K562 (cell line): ENCODE measurements at regions not wholly inside any gene's neighbourhood (a gene's known extent, or its start where the extent isn't known, plus 50 kb on each side); places are given as distances from the start of the nearest gene placed in this dataset.

Experiments used
- ATAC-seq: fragments of 200-7000 bp; cut with Tn5 transposase; 3 replicates; pipeline ENCODE4 v1.9.1; 2020; ENCODE audit warnings: moderate library complexity
- BruUV-seq: library from RNA; stranded (reverse); fragments of 400-500 nt; replicated peaks from 2 replicates; lab custom pipeline; 2021; lab: Mats Ljungman, UMichigan
- CTCF ChIA-PET: fragments of 300-600 bp; formaldehyde crosslinking; extraction: SDS; loops from one replicate; lab custom pipeline; 2021; ENCODE audit warnings: low intra/inter-chr PET ratio; lab: Yijun Ruan, JAX
- POLR2A ChIA-PET: fragments of 300-600, 350-650 bp; sonication (Branson Sonifier 250); formaldehyde crosslinking; extraction: SDS; loops from one replicate; lab custom pipeline; 2021; ENCODE audit warnings: antibody characterized with exemption, inconsistent platforms; lab: Yijun Ruan, JAX
- DNase-seq, 4 experiments: peaks; one replicate each; pipeline versions ENCODE4 v3.0.0 to v3.0.0-alpha.2; 2011 to 2018; ENCODE audit warnings: low spot score in 3 of 4, mixed read lengths in 3 of 4; ENCODE audit errors: extremely low read depth in 1 of 4
- FAIRE-seq: peaks from 2 replicates; lab custom pipeline; 2011; peaks lifted over from hg19 to GRCh38; lab: Jason Lieb, UNC
- H2AFZ ChIP-seq: 2 replicates; pipeline ENCODE4 v1.6.0; 2011; ENCODE audit warnings: low read depth, low read length, control low read depth, inconsistent platforms
- H3K27ac ChIP-seq: fragments of 200-600 bp; 3 replicates; pipeline ENCODE4 v1.8.0; 2011; ENCODE audit warnings: low read depth, mild to moderate bottlenecking, control low read depth, inconsistent platforms, low read length, moderate library complexity, mixed read lengths; ENCODE audit errors: extremely low read depth
- H3K27me3 ChIP-seq, 2 experiments: fragments of 300-600 bp in 1 of 2; 2 replicates in 1 of 2; 3 replicates in 1 of 2; pipeline versions ENCODE4 v1.6.0 to v1.8.0; 2011; ENCODE audit warnings: inconsistent platforms in 2 of 2, low read length in 2 of 2, mild to moderate bottlenecking in 1 of 2, mixed read lengths in 1 of 2, moderate library complexity in 1 of 2; ENCODE audit not compliant: control insufficient read depth in 2 of 2, insufficient read depth in 2 of 2
- H3K36me3 ChIP-seq: fragments of 300-600 bp; 3 replicates; pipeline ENCODE4 v1.8.0; 2011; ENCODE audit warnings: mild to moderate bottlenecking, low read length, inconsistent platforms; ENCODE audit not compliant: control insufficient read depth, insufficient read depth
- H3K4me1 ChIP-seq, 2 experiments: fragments of 200-600 bp in 1 of 2; replicated peaks in 1 of 2; 2 replicates in 1 of 2; 3 replicates in 1 of 2; pipeline versions ENCODE4 v1.5.1 to v1.8.0; 2011; ENCODE audit warnings: inconsistent platforms in 2 of 2, low read length in 2 of 2, mild to moderate bottlenecking in 1 of 2, mixed read lengths in 1 of 2, moderate library complexity in 1 of 2; ENCODE audit not compliant: control insufficient read depth in 2 of 2, insufficient read depth in 2 of 2
- H3K4me2 ChIP-seq: 2 replicates; pipeline ENCODE4 v1.6.1; 2011; ENCODE audit warnings: low read length, control low read depth, inconsistent platforms, mixed read lengths; ENCODE audit not compliant: insufficient read depth
- H3K4me3 ChIP-seq: fragments of 200-600 bp; sonication (generic), shearing (Covaris generic); 2 replicates; pipeline ENCODE4 v1.5.1; 2016; ENCODE audit warnings: control low read depth, inconsistent platforms
- H3K79me2 ChIP-seq: fragments of 200-600 bp; 3 replicates; pipeline ENCODE4 v1.8.0; 2011; ENCODE audit warnings: low read length, inconsistent platforms; ENCODE audit not compliant: control insufficient read depth, insufficient read depth
- H3K9ac ChIP-seq, 2 experiments: 2 replicates each; pipeline versions ENCODE4 v1.6.0 to v1.6.1; 2011; ENCODE audit warnings: low read depth in 2 of 2, low read length in 2 of 2, control low read depth in 1 of 2, inconsistent platforms in 1 of 2, mild to moderate bottlenecking in 1 of 2, mixed read lengths in 1 of 2; ENCODE audit not compliant: insufficient read depth in 1 of 2
- H3K9me1 ChIP-seq: one replicate; pipeline ENCODE4 v1.6.0; 2011; ENCODE audit warnings: inconsistent platforms, mild to moderate bottlenecking, low read length, moderate library complexity; ENCODE audit not compliant: control insufficient read depth, insufficient read depth
- H3K9me3 ChIP-seq: replicated peaks from 2 replicates; pipeline ENCODE4 v1.5.1; 2011; ENCODE audit warnings: low read depth, low read length, inconsistent platforms; ENCODE audit not compliant: control insufficient read depth, insufficient read depth
- H4K20me1 ChIP-seq: replicated peaks from 2 replicates; pipeline ENCODE4 v1.6.1; 2011; ENCODE audit warnings: low read length, inconsistent platforms, mixed read lengths; ENCODE audit not compliant: control insufficient read depth, insufficient read depth
- AFF1 ChIP-seq, 2 experiments: fragments of 450-650 bp; IDR thresholded peaks; 2 replicates each; pipeline ENCODE4 v1.6.1; 2018; ENCODE audit warnings: mild to moderate bottlenecking in 2 of 2, low read depth in 1 of 2; ENCODE audit not compliant: partially characterized antibody in 2 of 2
- BCOR ChIP-seq: fragments of 450-650 bp; IDR thresholded peaks from 2 replicates; pipeline ENCODE4 v1.6.1; 2016
- CHD1 ChIP-seq: fragments of 200-600 bp; sonication (generic); IDR thresholded peaks from one replicate; pipeline ENCODE4 v1.6.1; 2012; ENCODE audit warnings: mild to moderate bottlenecking, moderate library complexity, low read length, inconsistent platforms
- CTBP1 ChIP-seq: fragments of 450-650 bp; IDR thresholded peaks from 2 replicates; pipeline ENCODE4 v1.6.1; 2016; ENCODE audit warnings: borderline replicate concordance
- ILK ChIP-seq: fragments of 450-650 bp; IDR thresholded peaks from 2 replicates; pipeline ENCODE4 v1.6.1; 2016; ENCODE audit warnings: missing genetic modification characterization, low read depth, mild to moderate bottlenecking, missing compliant biosample characterization, moderate library complexity, borderline replicate concordance
- PTRF ChIP-seq: fragments of 450-650 bp; IDR thresholded peaks from 2 replicates; pipeline ENCODE4 v1.6.1; 2016; ENCODE audit warnings: mild to moderate bottlenecking, missing genetic modification characterization, missing compliant biosample characterization
- PURB ChIP-seq: sonication (generic); formaldehyde crosslinking; IDR thresholded peaks from 2 replicates; pipeline ENCODE4 v1.9.0; 2021; ENCODE audit warnings: low read depth, mild to moderate bottlenecking, missing genetic modification reagents
- SREBF1 ChIP-seq: fragments of 150-350 bp; IDR thresholded peaks from 2 replicates; pipeline ENCODE4 v1.6.1; 2014; ENCODE audit warnings: antibody characterized with exemption, low read depth, low read length, borderline replicate concordance
- WGBS: fragments of 100-300 bp; shearing (Covaris generic); methylation state at CpG from one replicate; pipeline ENCODE4 v1.1.6; 2016; ENCODE audit warnings: low coverage, mixed read lengths; ENCODE audit not compliant: insufficient coverage; ENCODE audit errors: missing lambda C conversion rate; 5-methylcytosine and 5-hydroxymethylcytosine counted together
- in situ Hi-C: fragments of 300-500 bp; cut with MboI; formaldehyde crosslinking; loops from 4 replicates; pipeline ENCODE4 v1.15.0; 2018; ENCODE audit warnings: inconsistent platforms, mixed read lengths
- intact Hi-C: fragments of 100-400 bp; cut with micrococcal nuclease; formaldehyde crosslinking; loops from 2 replicates; pipeline ENCODE4 v1.14.2; 2022

GRCh38 chr16:64172652-64173051, 949.2 kb downstream of the CDH11 start (continued):
- TF ChIP-seq AFF1 (IDR thresholded peaks at IDR 0.05; ENCODE audit: low read depth in 1 of 2, partially characterized antibody in 2 of 2): no peak
- no peak for TF ChIP-seq ILK (tag)

GRCh38 chr16:64172226-64172625, 949.6 kb downstream of the CDH11 start:
- H3K4me1 ChIP-seq: no peaks in the 10 kb centered on the region
- H3K36me3 ChIP-seq: no peaks in the 10 kb centered on the region
- FAIRE-seq (no peak), ATAC-seq (no peak), DNase-seq (no peak)
- intact Hi-C loops: no loop called here
- H3K27ac ChIP-seq: no peak overlapping the region
- H3K27me3 ChIP-seq: no peaks in the 10 kb centered on the region
- CTCF ChIA-PET: no interaction called here
- no peak overlapping the region for H3K9ac ChIP-seq
- no peaks in the 10 kb centered on the region for H3K9me3 ChIP-seq
- no TSS peak for BruUV-seq
- H3K4me2 ChIP-seq: no peak overlapping the region
- no peak for TF ChIP-seq PTRF (tag)
- no peak for TF ChIP-seq CHD1
- no peak for TF ChIP-seq SREBF1
- no peak for TF ChIP-seq PURB (CRISPR knock-in tag)
- no peak for TF ChIP-seq CTBP1
- TF ChIP-seq BCOR: no peak
- TF ChIP-seq, all 486 proteins: peak for 0
- no peaks in the 10 kb centered on the region for H3K9me1 ChIP-seq
- H2AFZ ChIP-seq: no peak overlapping the region
- POLR2A ChIA-PET: no interaction called here
- in situ Hi-C loops: no loop called here
- WGBS: 14% methylated on average over 1 of the region's 1 CpG
- no peaks in the 10 kb centered on the region for H4K20me1 ChIP-seq
- H3K79me2 ChIP-seq: no peaks in the 10 kb centered on the region
- H3K4me3 ChIP-seq: no peak overlapping the region
